Gastrocnemius medialis (tissue), 4 donors: ENCODE measurements at regions not wholly inside any gene's neighbourhood (a gene's known extent, or its start where the extent isn't known, plus 50 kb on each side); places are given as distances from the start of the nearest gene placed in this dataset.
"Not testable (repeated sequence)": the region's sequence is repeated elsewhere in the genome, so short reads cannot be mapped to it uniquely, and the experiment has no call there.

ENCODE experiments used
- ATAC-seq, 2 donors: fragments of 150-250 bp; one replicate each; pipeline ENCODE4 v1.9.1; 2016
- DNase-seq, 2 donors: peaks; one replicate each; pipeline ENCODE4 v3.0.0-alpha.2; 2019
- H3K27ac ChIP-seq, 4 donors: fragments of 200-600 bp; sonication (generic); 1 replicate in 1 of 4; 2 replicates in 3 of 4; pipeline ENCODE4 v1.5.1; 2016 to 2018; ENCODE audit warnings: mild to moderate bottlenecking in 2 of 4, moderate library complexity in 1 of 4
- H3K27me3 ChIP-seq, 3 donors: fragments of 200-600 bp; sonication (generic) in 2 of 3; 1 replicate in 1 of 3; 2 replicates in 2 of 3; pipeline versions ENCODE4 v1.5.1 to v1.6.0; 2016 to 2019; ENCODE audit warnings: mild to moderate bottlenecking in 1 of 3, moderate library complexity in 1 of 3
- H3K36me3 ChIP-seq, 2 donors: fragments of 200-600 bp; sonication (generic) in 1 of 2; one replicate each; pipeline ENCODE4 v1.5.1; 2017 to 2018
- H3K4me1 ChIP-seq, 2 donors: fragments of 200-600 bp; sonication (generic) in 1 of 2; one replicate each; pipeline ENCODE4 v1.5.1; 2016 to 2017; ENCODE audit warnings: mild to moderate bottlenecking in 2 of 2
- H3K4me3 ChIP-seq, 4 donors: fragments of 200-600 bp; sonication (generic) in 3 of 4; 1 replicate in 1 of 4; 2 replicates in 3 of 4; pipeline ENCODE4 v1.5.1; 2016 to 2019; ENCODE audit warnings: mild to moderate bottlenecking in 2 of 4
- H3K9me3 ChIP-seq, 3 donors: fragments of 200-600 bp; sonication (generic) in 2 of 3; 1 replicate in 1 of 3; 2 replicates in 2 of 3; pipeline ENCODE4 v1.5.1; 2016 to 2019
- POLR2A ChIP-seq, 2 donors: fragments of 450-650 bp; IDR thresholded peaks; one replicate each; pipeline ENCODE4 v1.6.1; 2017; ENCODE audit warnings: antibody characterized with exemption in 2 of 2, mild to moderate bottlenecking in 2 of 2, moderate library complexity in 2 of 2
- in situ Hi-C, 4 donors: fragments of 200-750 bp; cut with MboI; loops; one replicate each; pipeline versions ENCODE4 v1.15.0 to v1.8.0; 2017; ENCODE audit warnings: low sequenced_read_pairs in 4 of 4
- intact Hi-C: fragments of 100-400 bp; cut with DNase I; formaldehyde crosslinking; loops from one replicate; pipeline ENCODE4 v1.15.1; 2023; ENCODE audit warnings: low total_unique reads
- TF ChIP-seq, protein P1 (sequence below), 5 experiments: fragments of 450-650 bp in 3 of 5; fragments of 200-600 bp in 2 of 5; sonication (generic) in 2 of 5; IDR thresholded peaks in 4 of 5; conservative IDR thresholded peaks in 1 of 5; 1 replicate in 4 of 5; 2 replicates in 1 of 5; pipeline ENCODE4 v1.5.1; 2016 to 2019; ENCODE audit warnings: antibody characterized with exemption in 5 of 5, mild to moderate bottlenecking in 3 of 5, moderate library complexity in 3 of 5

DNA sequence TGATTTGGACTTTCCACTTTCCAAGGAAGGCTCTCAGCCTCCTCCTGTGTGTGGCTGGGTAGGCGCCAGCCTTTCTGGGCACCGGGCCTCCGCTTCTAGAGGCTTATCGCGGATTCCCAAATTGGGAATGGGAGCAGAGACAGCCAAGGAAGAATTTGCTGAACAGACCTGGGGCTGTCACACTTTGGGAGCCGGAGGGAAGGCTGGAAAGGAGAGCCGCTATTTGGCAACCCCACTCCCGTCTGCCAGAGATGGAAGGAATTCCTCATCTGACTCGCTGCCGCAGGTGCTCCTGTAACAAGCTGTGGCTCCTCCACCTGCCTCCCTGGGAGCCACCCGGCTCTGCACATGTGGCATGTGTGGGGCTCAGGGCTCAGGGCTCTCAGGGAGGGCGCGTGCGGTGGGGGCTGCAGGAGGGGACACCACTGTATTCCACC, 50.8 kb upstream of the ECHDC3 start:
- Histone ChIP-seq H3K9me3 (no peaks in the 10 kb centered on the region), H3K4me1 (no peaks in the 10 kb centered on the region), H3K4me3 (no peak overlapping the region), H3K27ac (no peak overlapping the region), H3K36me3 (no peaks in the 10 kb centered on the region), H3K27me3 (peaks cover 0 to 3% (median 0%) of the 10 kb centered on the region in 3 donors)
- ATAC-seq (no peak), DNase-seq (no peak)
- in situ Hi-C loops (no loop called here), intact Hi-C loops (no loop called here)
- TF ChIP-seq, protein P1, sequence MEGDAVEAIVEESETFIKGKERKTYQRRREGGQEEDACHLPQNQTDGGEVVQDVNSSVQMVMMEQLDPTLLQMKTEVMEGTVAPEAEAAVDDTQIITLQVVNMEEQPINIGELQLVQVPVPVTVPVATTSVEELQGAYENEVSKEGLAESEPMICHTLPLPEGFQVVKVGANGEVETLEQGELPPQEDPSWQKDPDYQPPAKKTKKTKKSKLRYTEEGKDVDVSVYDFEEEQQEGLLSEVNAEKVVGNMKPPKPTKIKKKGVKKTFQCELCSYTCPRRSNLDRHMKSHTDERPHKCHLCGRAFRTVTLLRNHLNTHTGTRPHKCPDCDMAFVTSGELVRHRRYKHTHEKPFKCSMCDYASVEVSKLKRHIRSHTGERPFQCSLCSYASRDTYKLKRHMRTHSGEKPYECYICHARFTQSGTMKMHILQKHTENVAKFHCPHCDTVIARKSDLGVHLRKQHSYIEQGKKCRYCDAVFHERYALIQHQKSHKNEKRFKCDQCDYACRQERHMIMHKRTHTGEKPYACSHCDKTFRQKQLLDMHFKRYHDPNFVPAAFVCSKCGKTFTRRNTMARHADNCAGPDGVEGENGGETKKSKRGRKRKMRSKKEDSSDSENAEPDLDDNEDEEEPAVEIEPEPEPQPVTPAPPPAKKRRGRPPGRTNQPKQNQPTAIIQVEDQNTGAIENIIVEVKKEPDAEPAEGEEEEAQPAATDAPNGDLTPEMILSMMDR (IDR thresholded peaks at IDR 0.05 in 4 of 5, conservative IDR thresholded peaks at IDR 0.05 in 1 of 5), result no peak
- TF ChIP-seq POLR2A (IDR thresholded peaks at IDR 0.05), result no peak

- in situ Hi-C loops, result no loop called here
- Histone ChIP-seq H3K27me3 (peaks cover 0 to 3% (median 0%) of the 10 kb centered on the region in 3 donors), H3K4me3 (no peak overlapping the region), H3K36me3 (no peaks in the 10 kb centered on the region), H3K27ac (no peak overlapping the region), H3K4me1 (peaks cover 7% of the 10 kb centered on the region in 2 donors), H3K9me3 (no peaks in the 10 kb centered on the region)
- TF ChIP-seq POLR2A (IDR thresholded peaks at IDR 0.05), result no peak
- TF ChIP-seq, protein P1 (IDR thresholded peaks at IDR 0.05 in 4 of 5, conservative IDR thresholded peaks at IDR 0.05 in 1 of 5), result no peak
- DNase-seq, result no peak
- intact Hi-C loops, result no loop called here
- ATAC-seq, result no peak
Measured at GRCh38 chr10:11689945-11690736, 52.0 kb upstream of the ECHDC3 start.

DNA sequence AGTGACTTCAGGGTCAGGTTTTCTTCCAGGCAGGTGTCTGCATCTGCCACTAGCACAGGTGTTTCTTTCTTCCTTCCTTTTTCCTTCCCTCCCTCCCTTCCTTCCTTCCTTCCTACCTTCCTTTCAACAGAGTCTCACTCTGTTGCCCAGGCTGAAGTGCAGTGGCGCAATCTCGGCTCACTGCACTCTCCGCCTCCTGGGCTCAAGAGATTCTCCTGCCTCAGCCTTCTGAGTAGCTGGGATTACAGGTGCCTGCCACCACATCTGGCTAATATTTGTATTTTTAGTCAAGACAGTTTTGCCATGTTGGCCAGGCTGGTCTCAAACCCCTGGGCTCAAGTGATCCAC, 53.8 kb upstream of the ECHDC3 start:
- H3K9me3 ChIP-seq, in situ Hi-C loops, ATAC-seq, H3K36me3 ChIP-seq, DNase-seq, H3K27me3 ChIP-seq, H3K27ac ChIP-seq, H3K4me3 ChIP-seq, intact Hi-C loops: not testable (repeated sequence)
- peaks cover 7 to 15% of the 10 kb centered on the region in 2 donors for H3K4me1 ChIP-seq

DNA sequence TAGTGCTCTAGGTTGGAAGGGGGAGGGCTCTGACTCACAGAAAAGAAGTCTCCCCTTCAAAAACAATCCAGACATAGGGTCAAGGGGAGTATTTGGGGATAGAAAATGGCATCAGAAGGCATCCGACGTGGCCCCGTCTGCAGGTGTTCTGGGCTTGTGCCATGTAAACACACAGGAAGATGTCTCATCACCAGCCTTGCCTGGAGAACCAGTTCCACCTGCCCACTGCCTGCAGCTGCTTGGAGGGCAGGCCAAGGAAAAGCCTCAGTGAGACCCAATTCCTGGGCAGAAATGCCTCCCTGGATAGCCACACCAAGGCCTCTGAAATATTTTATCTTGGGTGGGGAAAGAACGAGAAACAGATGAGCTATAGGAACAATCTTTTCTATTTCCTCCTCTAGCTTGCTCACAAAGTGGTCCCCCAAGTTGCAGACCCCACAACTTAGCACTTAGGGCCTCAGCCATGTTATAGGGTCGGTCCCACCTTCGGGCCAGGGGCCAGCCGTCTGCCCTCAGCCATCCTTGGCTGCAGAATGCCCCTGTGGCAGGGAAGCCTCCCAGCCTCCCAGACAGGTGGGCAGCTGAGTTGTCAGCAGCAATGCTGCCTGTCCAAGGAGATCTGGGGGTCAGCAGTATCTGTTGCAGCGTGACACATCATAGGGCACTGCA, 54.3 kb upstream of the ECHDC3 start:
- ATAC-seq, result no peak
- Histone ChIP-seq H3K4me1 (peaks cover 7 to 15% of the 10 kb centered on the region in 2 donors), H3K4me3 (no peak overlapping the region), H3K9me3 (no peaks in the 10 kb centered on the region), H3K36me3 (no peaks in the 10 kb centered on the region), H3K27ac (no peak overlapping the region), H3K27me3 (peaks cover 0 to 9% (median 0%) of the 10 kb centered on the region in 3 donors)
- DNase-seq, result no peak
- intact Hi-C loops (no loop called here), in situ Hi-C loops (no loop called here)
- TF ChIP-seq, protein P1 (IDR thresholded peaks at IDR 0.05 in 4 of 5, conservative IDR thresholded peaks at IDR 0.05 in 1 of 5), result no peak

DNA sequence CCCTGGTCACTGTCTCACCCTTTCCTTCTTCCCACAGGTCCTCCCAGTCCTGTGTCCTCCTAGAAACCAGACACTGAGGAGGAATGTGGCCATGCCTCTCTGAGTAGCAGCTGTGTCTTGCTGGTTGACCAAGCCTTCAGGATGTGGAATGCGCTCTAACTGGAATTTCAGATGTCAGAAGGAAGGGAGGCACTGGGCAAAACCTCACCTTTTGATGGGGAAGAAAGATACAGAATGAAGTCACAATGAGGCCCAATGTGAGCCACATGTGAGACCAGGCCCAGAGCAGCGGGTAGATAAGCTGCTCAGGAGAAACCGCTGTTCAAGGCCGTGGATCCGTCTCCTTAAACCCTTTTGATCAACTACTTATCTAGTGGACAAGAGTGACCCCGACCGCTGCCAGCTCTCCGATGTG, 54.8 kb upstream of the ECHDC3 start:
- TF ChIP-seq POLR2A (IDR thresholded peaks at IDR 0.05), result no peak
- TF ChIP-seq, protein P1 (IDR thresholded peaks at IDR 0.05 in 4 of 5, conservative IDR thresholded peaks at IDR 0.05 in 1 of 5), result no peak
- no peaks in the 10 kb centered on the region for H3K36me3 ChIP-seq
- no peak overlapping the region for H3K4me3 ChIP-seq
- in situ Hi-C loops, result no loop called here
- H3K4me1 ChIP-seq, result peaks cover 7 to 15% of the 10 kb centered on the region in 2 donors
- no peak for DNase-seq
- H3K9me3 ChIP-seq, result no peaks in the 10 kb centered on the region
- H3K27ac ChIP-seq, result no peak overlapping the region
- H3K27me3 ChIP-seq, result peaks cover 0 to 9% (median 0%) of the 10 kb centered on the region in 3 donors
- ATAC-seq, result no peak
- intact Hi-C loops, result no loop called here
